ENCODE measurements at regions not wholly inside any gene's neighbourhood (a gene's known extent, or its start where the extent isn't known, plus 50 kb on each side); places are given as distances from the start of the nearest gene placed in this dataset.
"Not testable (repeated sequence)": the region's sequence is repeated elsewhere in the genome, so short reads cannot be mapped to it uniquely, and the experiment has no call there.

- not testable (repeated sequence) for H3K4me1 ChIP-seq (ENCODE audit: control insufficient read depth in 1 of 2, insufficient read depth in 2 of 2, low read length in 2 of 2); H3K27me3 ChIP-seq (ENCODE audit: insufficient read depth, low read length); DNase-seq; H2BK12ac ChIP-seq (ENCODE audit: low read length); H3K79me1 ChIP-seq (ENCODE audit: low read length); H3K4me2 ChIP-seq (ENCODE audit: low read length); H3K36me3 ChIP-seq (ENCODE audit: control insufficient read depth in 1 of 2, insufficient read depth in 2 of 2, low read length in 2 of 2); H2AFZ ChIP-seq (ENCODE audit: insufficient read depth, low read length, poor library complexity); H4K8ac ChIP-seq (ENCODE audit: low read depth, low read length); H4K12ac ChIP-seq (ENCODE audit: low read depth, low read length); H3K4me3 ChIP-seq (ENCODE audit: low read depth, low read length); H3K18ac ChIP-seq (ENCODE audit: low read length); H2BK5ac ChIP-seq (ENCODE audit: low read depth, low read length, poor library complexity); H2BK120ac ChIP-seq (ENCODE audit: insufficient read depth, low read length, poor library complexity); H3K23ac ChIP-seq (ENCODE audit: low read length); H3K4ac ChIP-seq (ENCODE audit: low read depth, low read length); H3K9me3 ChIP-seq (ENCODE audit: insufficient read depth, low read depth, low read length); H3K9ac ChIP-seq (ENCODE audit: low read length); H3K79me2 ChIP-seq (ENCODE audit: control insufficient read depth, insufficient read depth, low read length, poor library complexity); H3K27ac ChIP-seq (ENCODE audit: low read depth, low read length); H4K91ac ChIP-seq (ENCODE audit: low read depth, low read length); H2AK5ac ChIP-seq (ENCODE audit: low read length); H3K14ac ChIP-seq (ENCODE audit: low read length)
- WGBS (ENCODE audit: extremely low coverage, insufficient coverage, insufficient read length): no CpG with 5 or more reads among the region's 2 CpGs
These were observed 150.8 kb upstream of the E2F7 start for GRCh38 chr12:77216136-77216535.

- peak in 1 of 2 donors; percentile 13 for DNase-seq
- Histone ChIP-seq H3K18ac (ENCODE audit: low read length) (no peak overlapping the region), H2AK5ac (ENCODE audit: low read length) (no peak overlapping the region), H3K4me1 (ENCODE audit: control insufficient read depth in 1 of 2, insufficient read depth in 2 of 2, low read length in 2 of 2) (no peaks in the 10 kb centered on the region), H3K9me3 (ENCODE audit: insufficient read depth, low read depth, low read length) (no peaks in the 10 kb centered on the region), H3K4me2 (ENCODE audit: low read length) (no peak overlapping the region), H3K23ac (ENCODE audit: low read length) (no peak overlapping the region), H3K79me2 (ENCODE audit: control insufficient read depth, insufficient read depth, low read length, poor library complexity) (no peaks in the 10 kb centered on the region), H3K9ac (ENCODE audit: low read length) (no peak overlapping the region), H3K4ac (ENCODE audit: low read depth, low read length) (no peak overlapping the region), H3K79me1 (ENCODE audit: low read length) (no peaks in the 10 kb centered on the region), H3K4me3 (ENCODE audit: low read depth, low read length) (no peak overlapping the region), H2BK120ac (ENCODE audit: insufficient read depth, low read length, poor library complexity) (no peak overlapping the region), H3K27ac (ENCODE audit: low read depth, low read length) (no peak overlapping the region), H4K12ac (ENCODE audit: low read depth, low read length) (no peak overlapping the region), H4K91ac (ENCODE audit: low read depth, low read length) (no peak overlapping the region), H2AFZ (ENCODE audit: insufficient read depth, low read length, poor library complexity) (no peak overlapping the region), H2BK12ac (ENCODE audit: low read length) (no peak overlapping the region), H2BK5ac (ENCODE audit: low read depth, low read length, poor library complexity) (no peak overlapping the region), H3K14ac (ENCODE audit: low read length) (no peak overlapping the region), H3K27me3 (ENCODE audit: insufficient read depth, low read length) (no peaks in the 10 kb centered on the region), H3K36me3 (ENCODE audit: control insufficient read depth in 1 of 2, insufficient read depth in 2 of 2, low read length in 2 of 2) (no peaks in the 10 kb centered on the region), H4K8ac (ENCODE audit: low read depth, low read length) (no peak overlapping the region)
- no CpG with 5 or more reads among the region's 1 CpG for WGBS (ENCODE audit: extremely low coverage, insufficient coverage, insufficient read length)
These were observed 148.8 kb upstream of the E2F7 start for GRCh38 chr12:77214136-77214535.

- no peak overlapping the region for H3K14ac ChIP-seq (ENCODE audit: low read length)
These were observed 147.9 kb upstream of the E2F7 start for GRCh38 chr12:77213319-77213718.

GRCh38 chr12:77210724-77211123, 145.4 kb upstream of the E2F7 start:
- Histone ChIP-seq H3K4me3 (ENCODE audit: low read depth, low read length) (no peak overlapping the region), H3K9me3 (ENCODE audit: insufficient read depth, low read depth, low read length) (no peaks in the 10 kb centered on the region), H3K14ac (ENCODE audit: low read length) (no peak overlapping the region), H4K8ac (ENCODE audit: low read depth, low read length) (no peak overlapping the region), H4K91ac (ENCODE audit: low read depth, low read length) (no peak overlapping the region), H2BK120ac (ENCODE audit: insufficient read depth, low read length, poor library complexity) (no peak overlapping the region), H3K36me3 (ENCODE audit: control insufficient read depth in 1 of 2, insufficient read depth in 2 of 2, low read length in 2 of 2) (no peaks in the 10 kb centered on the region), H3K79me1 (ENCODE audit: low read length) (no peaks in the 10 kb centered on the region), H3K18ac (ENCODE audit: low read length) (no peak overlapping the region), H3K4me2 (ENCODE audit: low read length) (no peak overlapping the region), H2BK5ac (ENCODE audit: low read depth, low read length, poor library complexity) (no peak overlapping the region), H3K27ac (ENCODE audit: low read depth, low read length) (no peak overlapping the region), H2BK12ac (ENCODE audit: low read length) (no peak overlapping the region), H3K4me1 (ENCODE audit: control insufficient read depth in 1 of 2, insufficient read depth in 2 of 2, low read length in 2 of 2) (no peaks in the 10 kb centered on the region), H4K12ac (ENCODE audit: low read depth, low read length) (no peak overlapping the region), H3K27me3 (ENCODE audit: insufficient read depth, low read length) (no peaks in the 10 kb centered on the region), H3K9ac (ENCODE audit: low read length) (no peak overlapping the region), H2AFZ (ENCODE audit: insufficient read depth, low read length, poor library complexity) (no peak overlapping the region), H3K23ac (ENCODE audit: low read length) (no peak overlapping the region), H3K4ac (ENCODE audit: low read depth, low read length) (no peak overlapping the region), H3K79me2 (ENCODE audit: control insufficient read depth, insufficient read depth, low read length, poor library complexity) (no peaks in the 10 kb centered on the region), H2AK5ac (ENCODE audit: low read length) (no peak overlapping the region)
- DNase-seq: no peak
- no CpG with 5 or more reads among the region's 1 CpG for WGBS (ENCODE audit: extremely low coverage, insufficient coverage, insufficient read length)

More at GRCh38 chr12:77213319-77213718, 147.9 kb upstream of the E2F7 start:
- Histone ChIP-seq H3K23ac (ENCODE audit: low read length) (no peak overlapping the region), H3K79me1 (ENCODE audit: low read length) (no peaks in the 10 kb centered on the region), H3K79me2 (ENCODE audit: control insufficient read depth, insufficient read depth, low read length, poor library complexity) (no peaks in the 10 kb centered on the region), H4K91ac (ENCODE audit: low read depth, low read length) (no peak overlapping the region), H3K9ac (ENCODE audit: low read length) (no peak overlapping the region), H3K9me3 (ENCODE audit: insufficient read depth, low read depth, low read length) (no peaks in the 10 kb centered on the region), H2AK5ac (ENCODE audit: low read length) (no peak overlapping the region), H3K4me3 (ENCODE audit: low read depth, low read length) (no peak overlapping the region), H2AFZ (ENCODE audit: insufficient read depth, low read length, poor library complexity) (no peak overlapping the region), H3K4me1 (ENCODE audit: control insufficient read depth in 1 of 2, insufficient read depth in 2 of 2, low read length in 2 of 2) (no peaks in the 10 kb centered on the region), H3K27me3 (ENCODE audit: insufficient read depth, low read length) (no peaks in the 10 kb centered on the region), H3K27ac (ENCODE audit: low read depth, low read length) (no peak overlapping the region), H4K12ac (ENCODE audit: low read depth, low read length) (no peak overlapping the region), H2BK12ac (ENCODE audit: low read length) (no peak overlapping the region), H2BK120ac (ENCODE audit: insufficient read depth, low read length, poor library complexity) (no peak overlapping the region), H3K4me2 (ENCODE audit: low read length) (no peak overlapping the region), H3K4ac (ENCODE audit: low read depth, low read length) (no peak overlapping the region), H3K18ac (ENCODE audit: low read length) (no peak overlapping the region), H3K36me3 (ENCODE audit: control insufficient read depth in 1 of 2, insufficient read depth in 2 of 2, low read length in 2 of 2) (no peaks in the 10 kb centered on the region), H2BK5ac (ENCODE audit: low read depth, low read length, poor library complexity) (no peak overlapping the region), H4K8ac (ENCODE audit: low read depth, low read length) (no peak overlapping the region)
- no CpG with 5 or more reads among the region's 5 CpGs for WGBS (ENCODE audit: extremely low coverage, insufficient coverage, insufficient read length)
- no peak for DNase-seq
